ENCODE measurements at regions not wholly inside any gene's neighbourhood (a gene's known extent, or its start where the extent isn't known, plus 50 kb on each side); places are given as distances from the start of the nearest gene placed in this dataset.

- TF ChIP-seq, protein P1, sequence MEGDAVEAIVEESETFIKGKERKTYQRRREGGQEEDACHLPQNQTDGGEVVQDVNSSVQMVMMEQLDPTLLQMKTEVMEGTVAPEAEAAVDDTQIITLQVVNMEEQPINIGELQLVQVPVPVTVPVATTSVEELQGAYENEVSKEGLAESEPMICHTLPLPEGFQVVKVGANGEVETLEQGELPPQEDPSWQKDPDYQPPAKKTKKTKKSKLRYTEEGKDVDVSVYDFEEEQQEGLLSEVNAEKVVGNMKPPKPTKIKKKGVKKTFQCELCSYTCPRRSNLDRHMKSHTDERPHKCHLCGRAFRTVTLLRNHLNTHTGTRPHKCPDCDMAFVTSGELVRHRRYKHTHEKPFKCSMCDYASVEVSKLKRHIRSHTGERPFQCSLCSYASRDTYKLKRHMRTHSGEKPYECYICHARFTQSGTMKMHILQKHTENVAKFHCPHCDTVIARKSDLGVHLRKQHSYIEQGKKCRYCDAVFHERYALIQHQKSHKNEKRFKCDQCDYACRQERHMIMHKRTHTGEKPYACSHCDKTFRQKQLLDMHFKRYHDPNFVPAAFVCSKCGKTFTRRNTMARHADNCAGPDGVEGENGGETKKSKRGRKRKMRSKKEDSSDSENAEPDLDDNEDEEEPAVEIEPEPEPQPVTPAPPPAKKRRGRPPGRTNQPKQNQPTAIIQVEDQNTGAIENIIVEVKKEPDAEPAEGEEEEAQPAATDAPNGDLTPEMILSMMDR (IDR thresholded peaks at IDR 0.05; ENCODE audit: control extremely low read depth in 1 of 3, insufficient read depth in 1 of 3, low read depth in 1 of 3, low read length in 3 of 3), result no peak
- TF ChIP-seq HDAC6 (IDR thresholded peaks at IDR 0.05; ENCODE audit: low read depth, low read length), result no peak
These were observed 1414.5 kb upstream of the PCDH9 start (continued) for GRCh38 chr13:68644611-68645010.

Measured in H1 (cell line).